HG02763 (cell line): ENCODE measurements at regions not wholly inside any gene's neighbourhood (a gene's known extent, or its start where the extent isn't known, plus 50 kb on each side); places are given as distances from the start of the nearest gene placed in this dataset.

Experiments
- ATAC-seq: cut with Tn5 transposase; IDR thresholded peaks from one replicate; pipeline ENCODE4 v1.9.1; 2021; ENCODE audit warnings: mild to moderate bottlenecking, moderate library complexity; ENCODE audit not compliant: unreplicated experiment

- no peak for ATAC-seq
Observed at GRCh38 chr5:43941806-43942205, 338.8 kb downstream of the NNT start.

GRCh38 chr5:43940562-43940961, 337.6 kb downstream of the NNT start:
- no peak for ATAC-seq

GRCh38 chr5:43926923-43927322, 323.9 kb downstream of the NNT start:
- ATAC-seq = no peak

GRCh38 chr5:43920422-43920821, 317.4 kb downstream of the NNT start:
- no peak for ATAC-seq

GRCh38 chr5:43917925-43918324, 314.9 kb downstream of the NNT start:
- ATAC-seq = no peak

- no peak for ATAC-seq
Observed at GRCh38 chr5:43903129-43903528, 300.1 kb downstream of the NNT start.

GRCh38 chr5:43900974-43901373, 298.0 kb downstream of the NNT start:
- no peak for ATAC-seq

GRCh38 chr5:43895876-43896275, 292.9 kb downstream of the NNT start:
- ATAC-seq = no peak

- ATAC-seq = no peak
Observed at GRCh38 chr5:43893951-43894684, 291.1 kb downstream of the NNT start.

- no peak for ATAC-seq
Observed at GRCh38 chr5:43891112-43891511, 288.1 kb downstream of the NNT start.

GRCh38 chr5:43889233-43889632, 286.3 kb downstream of the NNT start:
- no peak for ATAC-seq

GRCh38 chr5:43875741-43876140, 272.8 kb downstream of the NNT start:
- ATAC-seq = no peak

GRCh38 chr5:43874772-43875171, 271.8 kb downstream of the NNT start:
- ATAC-seq = no peak

GRCh38 chr5:43873791-43874190, 270.8 kb downstream of the NNT start:
- ATAC-seq = no peak

GRCh38 chr5:43859309-43859708, 256.3 kb downstream of the NNT start:
- no peak for ATAC-seq

GRCh38 chr5:43855452-43855851, 252.5 kb downstream of the NNT start:
- no peak for ATAC-seq

- ATAC-seq = no peak
Observed at GRCh38 chr5:43854697-43855292, 251.8 kb downstream of the NNT start.

- no peak for ATAC-seq
Observed at GRCh38 chr5:43852279-43852678, 249.3 kb downstream of the NNT start.

- no peak for ATAC-seq
Observed at GRCh38 chr5:43851741-43852140, 248.8 kb downstream of the NNT start.

- ATAC-seq = no peak
Observed at GRCh38 chr5:43840424-43841125, 237.6 kb downstream of the NNT start.

- no peak for ATAC-seq
Observed at GRCh38 chr5:43839218-43839617, 236.2 kb downstream of the NNT start.

- no peak for ATAC-seq
Observed at GRCh38 chr5:43837996-43838395, 235.0 kb downstream of the NNT start.
